HepG2 (cell line): ENCODE measurements at regions not wholly inside any gene's neighbourhood (a gene's known extent, or its start where the extent isn't known, plus 50 kb on each side); places are given as distances from the start of the nearest gene placed in this dataset.

ENCODE experiments used
- GFI1 ChIP-seq: sonication (generic); formaldehyde crosslinking; IDR thresholded peaks from 2 replicates; pipeline ENCODE4 v1.5.0; 2020; ENCODE audit warnings: missing genetic modification reagents, mild to moderate bottlenecking, borderline replicate concordance
- LRRFIP1 ChIP-seq: sonication (generic); formaldehyde crosslinking; conservative IDR thresholded peaks from 2 replicates; pipeline ENCODE4 v1.4.0; 2020; ENCODE audit warnings: missing genetic modification reagents
- ZBTB14 ChIP-seq: sonication (generic); formaldehyde crosslinking; IDR thresholded peaks from 2 replicates; pipeline ENCODE4 v1.4.0; 2020; ENCODE audit warnings: missing genetic modification reagents
- ZNF136 ChIP-seq: sonication (generic); formaldehyde crosslinking; IDR thresholded peaks from 2 replicates; pipeline ENCODE4 v1.8.1; 2022; ENCODE audit warnings: low read depth, mild to moderate bottlenecking, moderate library complexity, missing genetic modification reagents
- ZNF687 ChIP-seq: sonication (generic); formaldehyde crosslinking; IDR thresholded peaks from 2 replicates; pipeline ENCODE4 v1.5.1; 2020; ENCODE audit warnings: mild to moderate bottlenecking, missing genetic modification reagents, moderate library complexity

- no peak for TF ChIP-seq ZNF687 (CRISPR knock-in tag)
- no peak for TF ChIP-seq LRRFIP1 (CRISPR knock-in tag)
- TF ChIP-seq ZNF136: no peak
- no peak for TF ChIP-seq GFI1 (CRISPR knock-in tag)
- no peak for TF ChIP-seq ZBTB14 (CRISPR knock-in tag)
These were observed 147.0 kb downstream of the HS3ST1 start (continued) for GRCh38 chr4:11281720-11282119.
